MM.1S (cell line): ENCODE measurements at regions not wholly inside any gene's neighbourhood (a gene's known extent, or its start where the extent isn't known, plus 50 kb on each side); places are given as distances from the start of the nearest gene placed in this dataset.

Source experiments
- DNase-seq: peaks from one replicate; pipeline ENCODE4 v3.0.0-alpha.2; 2015
- H2AFZ ChIP-seq: fragments of 300-600 bp; sonication (generic); 2 replicates; pipeline ENCODE4 v1.6.0; 2016; ENCODE audit warnings: antibody characterized with exemption, low read length
- H3F3A ChIP-seq: fragments of 300-600 bp; sonication (generic); 2 replicates; pipeline ENCODE4 v1.6.1; 2016; ENCODE audit warnings: mild to moderate bottlenecking, antibody characterized with exemption, low read length, moderate library complexity, mixed read lengths; ENCODE audit not compliant: insufficient read depth
- H3K27ac ChIP-seq: fragments of 300-600 bp; sonication (generic); 2 replicates; pipeline ENCODE4 v1.5.1; 2016; ENCODE audit warnings: mild to moderate bottlenecking, low read length
- H3K27me3 ChIP-seq: fragments of 300-600 bp; sonication (generic); replicated peaks from 2 replicates; pipeline ENCODE4 v1.6.0; 2016; ENCODE audit warnings: low read length; ENCODE audit not compliant: insufficient read depth
- H3K36me3 ChIP-seq: fragments of 300-600 bp; sonication (generic); replicated peaks from 2 replicates; pipeline ENCODE4 v1.6.1; 2016; ENCODE audit warnings: mild to moderate bottlenecking, low read length, mixed read lengths; ENCODE audit not compliant: insufficient read depth
- H3K4me1 ChIP-seq: fragments of 300-600 bp; sonication (generic); 2 replicates; pipeline ENCODE4 v1.6.1; 2016; ENCODE audit warnings: low read length, mixed read lengths
- H3K4me2 ChIP-seq: fragments of 300-600 bp; sonication (generic); 2 replicates; pipeline ENCODE4 v1.6.0; 2016; ENCODE audit warnings: low read depth, low read length
- H3K4me3 ChIP-seq: fragments of 300-600 bp; sonication (generic); 2 replicates; pipeline ENCODE4 v1.5.1; 2016; ENCODE audit warnings: low read length, mixed read lengths
- H3K79me2 ChIP-seq: fragments of 300-600 bp; sonication (generic); 2 replicates; pipeline ENCODE4 v1.6.1; 2016; ENCODE audit warnings: mixed run types, low read length, mixed read lengths
- H3K9ac ChIP-seq: fragments of 300-600 bp; sonication (generic); 2 replicates; pipeline ENCODE4 v1.6.1; 2016; ENCODE audit warnings: low read length, mixed read lengths
- H3K9me2 ChIP-seq: fragments of 300-600 bp; sonication (generic); replicated peaks from 2 replicates; pipeline ENCODE4 v1.6.1; 2016; ENCODE audit warnings: mild to moderate bottlenecking, low read length, mixed read lengths; ENCODE audit not compliant: insufficient read depth
- H3K9me3 ChIP-seq: fragments of 300-600 bp; sonication (generic); replicated peaks from 2 replicates; pipeline ENCODE4 v1.6.1; 2016; ENCODE audit warnings: mild to moderate bottlenecking, low read length, mixed read lengths; ENCODE audit not compliant: insufficient read depth
- H4K20me1 ChIP-seq: fragments of 300-600 bp; sonication (generic); 2 replicates; pipeline ENCODE4 v1.6.1; 2016; ENCODE audit warnings: mild to moderate bottlenecking, low read length, moderate library complexity, mixed read lengths; ENCODE audit not compliant: insufficient read depth
- CTCF ChIP-seq: fragments of 300-600 bp; sonication (generic); IDR thresholded peaks from 2 replicates; pipeline ENCODE4 v1.5.1; 2016; ENCODE audit warnings: antibody characterized with exemption, low read length, mixed read lengths
- EZH2 ChIP-seq: fragments of 300-600 bp; sonication (generic); optimal IDR thresholded peaks from 2 replicates; pipeline ENCODE3; 2017; ENCODE audit warnings: low read depth, mild to moderate bottlenecking, antibody characterized with exemption, low read length, mixed read lengths
- EZH2phosphoT487 ChIP-seq: fragments of 300-600 bp; sonication (generic); IDR thresholded peaks from 2 replicates; pipeline ENCODE4 v1.6.1; 2018; ENCODE audit warnings: antibody characterized with exemption, low read length

- Histone ChIP-seq H3K27me3 (no peaks in the 10 kb centered on the region), H2AFZ (no peak overlapping the region), H3K27ac (no peak overlapping the region), H3K9me3 (no peaks in the 10 kb centered on the region), H3F3A (no peaks in the 10 kb centered on the region; the same call in 1 of the 2 replicates), H3K4me1 (0 out of 2 replicates have a peak, but pooled peaks cover 6% of the 10 kb centered on the region), H3K4me2 (no peak overlapping the region), H3K9ac (no peak overlapping the region), H4K20me1 (no peaks in the 10 kb centered on the region), H3K36me3 (no peaks in the 10 kb centered on the region), H3K4me3 (no peak overlapping the region), H3K9me2 (no peaks in the 10 kb centered on the region), H3K79me2 (no peaks in the 10 kb centered on the region)
- DNase-seq = no peak
- no peak for TF ChIP-seq CTCF
Measured at GRCh38 chr3:147875498-147875897, 466.3 kb downstream of the ZIC1 start.

- Histone ChIP-seq H3K4me3 (no peak overlapping the region), H3K36me3 (no peaks in the 10 kb centered on the region), H3K9ac (no peak overlapping the region), H3K27ac (no peak overlapping the region), H3K4me1 (no peaks in the 10 kb centered on the region), H3K9me2 (no peaks in the 10 kb centered on the region), H3K4me2 (no peak overlapping the region), H4K20me1 (no peaks in the 10 kb centered on the region), H3K9me3 (no peaks in the 10 kb centered on the region), H3K79me2 (no peaks in the 10 kb centered on the region), H3F3A (no peaks in the 10 kb centered on the region), H2AFZ (no peak overlapping the region), H3K27me3 (no peaks in the 10 kb centered on the region)
- TF ChIP-seq CTCF = no peak
- no peak for TF ChIP-seq EZH2
- TF ChIP-seq EZH2phosphoT487 = no peak
- DNase-seq = no peak
Measured at GRCh38 chr3:147881933-147882332, 472.8 kb downstream of the ZIC1 start.

GRCh38 chr3:147886879-147887278 is 477.7 kb downstream of the ZIC1 start:
- H3K36me3 ChIP-seq = no peaks in the 10 kb centered on the region
- DNase-seq = no peak
- H3K27me3 ChIP-seq = no peaks in the 10 kb centered on the region
- no peak overlapping the region for H3K9ac ChIP-seq
- no peaks in the 10 kb centered on the region for H3F3A ChIP-seq
- H3K79me2 ChIP-seq = no peaks in the 10 kb centered on the region
- no peaks in the 10 kb centered on the region for H4K20me1 ChIP-seq
- H3K4me2 ChIP-seq = no peak overlapping the region
- no peak overlapping the region for H2AFZ ChIP-seq
- TF ChIP-seq EZH2 (no peak), EZH2phosphoT487 (no peak), CTCF (no peak)
- no peak overlapping the region for H3K4me3 ChIP-seq
- H3K4me1 ChIP-seq = no peaks in the 10 kb centered on the region
- no peak overlapping the region for H3K27ac ChIP-seq
- no peaks in the 10 kb centered on the region for H3K9me2 ChIP-seq
- H3K9me3 ChIP-seq = no peaks in the 10 kb centered on the region
